ENCODE measurements at regions not wholly inside any gene's neighbourhood (a gene's known extent, or its start where the extent isn't known, plus 50 kb on each side); places are given as distances from the start of the nearest gene placed in this dataset.

- Mint-ChIP-seq H3K4me1 (no peaks in the 10 kb centered on the region), H3K36me3 (no peaks in the 10 kb centered on the region), H3K9me3 (no peaks in the 10 kb centered on the region), H3K4me3 (no peak overlapping the region), H3K27ac (no peak overlapping the region), H3K27me3 (no peaks in the 10 kb centered on the region)
- no peak for DNase-seq
- CTCF ChIA-PET, result no interaction called here
Observed at GRCh38 chr14:51546099-51546498, 105.6 kb upstream of the FRMD6 start.

- no peak for DNase-seq
- H3K27ac Mint-ChIP-seq, result no peak overlapping the region
- H3K4me1 Mint-ChIP-seq, result no peaks in the 10 kb centered on the region
- no peaks in the 10 kb centered on the region for H3K27me3 Mint-ChIP-seq
- no peaks in the 10 kb centered on the region for H3K36me3 Mint-ChIP-seq
- no peaks in the 10 kb centered on the region for H3K9me3 Mint-ChIP-seq
- no peak overlapping the region for H3K4me3 Mint-ChIP-seq
- CTCF ChIA-PET, result no interaction called here
Observed at GRCh38 chr14:51546603-51547258, 105.0 kb upstream of the FRMD6 start.

- Mint-ChIP-seq H3K27ac (no peak overlapping the region), H3K36me3 (no peaks in the 10 kb centered on the region)
- CTCF ChIA-PET, result no interaction called here
Observed at GRCh38 chr14:51547260-51547659, 104.5 kb upstream of the FRMD6 start.

GRCh38 chr14:51547701-51548100, 104.0 kb upstream of the FRMD6 start:
- Mint-ChIP-seq H3K4me1 (no peaks in the 10 kb centered on the region), H3K9me3 (no peaks in the 10 kb centered on the region), H3K27ac (no peak overlapping the region), H3K36me3 (no peaks in the 10 kb centered on the region), H3K27me3 (peaks cover 5% of the 10 kb centered on the region), H3K4me3 (no peak overlapping the region)
- CTCF ChIA-PET, result no interaction called here
- DNase-seq, result no peak

More at GRCh38 chr14:51547260-51547659, 104.5 kb upstream of the FRMD6 start:
- peaks cover under 1% of the 10 kb centered on the region for H3K27me3 Mint-ChIP-seq
- no peaks in the 10 kb centered on the region for H3K4me1 Mint-ChIP-seq
- no peaks in the 10 kb centered on the region for H3K9me3 Mint-ChIP-seq
- DNase-seq, result no peak
- H3K4me3 Mint-ChIP-seq, result no peak overlapping the region

- DNase-seq, result no peak
- Mint-ChIP-seq H3K9me3 (no peaks in the 10 kb centered on the region), H3K36me3 (no peaks in the 10 kb centered on the region), H3K4me1 (no peaks in the 10 kb centered on the region), H3K27ac (no peak overlapping the region), H3K27me3 (peaks cover 8% of the 10 kb centered on the region), H3K4me3 (no peak overlapping the region)
- CTCF ChIA-PET, result no interaction called here
Observed at GRCh38 chr14:51548187-51548586, 103.5 kb upstream of the FRMD6 start.

- Mint-ChIP-seq H3K4me1 (no peaks in the 10 kb centered on the region), H3K4me3 (no peak overlapping the region), H3K36me3 (no peaks in the 10 kb centered on the region), H3K9me3 (no peaks in the 10 kb centered on the region), H3K27me3 (peaks cover 8% of the 10 kb centered on the region), H3K27ac (no peak overlapping the region)
- CTCF ChIA-PET, result no interaction called here
- DNase-seq, result no peak
Observed at GRCh38 chr14:51550636-51551035, 101.1 kb upstream of the FRMD6 start.

- CTCF ChIA-PET, result interaction anchor here (0.9 to 1.1 kb wide), 2 partner anchors 24 to 228 kb away, joined by 3 read pairs; no protein-coding TSS in a partner anchor
Observed at GRCh38 chr14:51552275-51552674, 99.4 kb upstream of the FRMD6 start.

GRCh38 chr14:51552768-51553404, 98.8 kb upstream of the FRMD6 start:
- CTCF ChIA-PET, result interaction anchor here (0.6 to 1.1 kb wide), 4 partner anchors 16 to 227 kb away, joined by 3 read pairs; no protein-coding TSS in a partner anchor

More at GRCh38 chr14:51552275-51552674, 99.4 kb upstream of the FRMD6 start:
- Mint-ChIP-seq H3K27me3 (peaks cover 8% of the 10 kb centered on the region), H3K4me3 (no peak overlapping the region), H3K9me3 (no peaks in the 10 kb centered on the region), H3K36me3 (no peaks in the 10 kb centered on the region), H3K4me1 (no peaks in the 10 kb centered on the region), H3K27ac (no peak overlapping the region)
- no peak for DNase-seq

GRCh38 chr14:51554339-51554920, 97.3 kb upstream of the FRMD6 start:
- no peak overlapping the region for H3K4me3 Mint-ChIP-seq
- H3K36me3 Mint-ChIP-seq, result no peaks in the 10 kb centered on the region
- H3K9me3 Mint-ChIP-seq, result no peaks in the 10 kb centered on the region
- no peak overlapping the region for H3K27ac Mint-ChIP-seq
- DNase-seq, result no peak
- CTCF ChIA-PET, result no interaction called here
- H3K4me1 Mint-ChIP-seq, result no peaks in the 10 kb centered on the region
- H3K27me3 Mint-ChIP-seq, result peaks cover 8% of the 10 kb centered on the region

More at GRCh38 chr14:51552768-51553404, 98.8 kb upstream of the FRMD6 start:
- no peaks in the 10 kb centered on the region for H3K9me3 Mint-ChIP-seq
- no peak overlapping the region for H3K4me3 Mint-ChIP-seq
- no peaks in the 10 kb centered on the region for H3K36me3 Mint-ChIP-seq
- H3K27ac Mint-ChIP-seq, result no peak overlapping the region
- H3K4me1 Mint-ChIP-seq, result no peaks in the 10 kb centered on the region
- H3K27me3 Mint-ChIP-seq, result peaks cover 8% of the 10 kb centered on the region
- DNase-seq, result no peak

- CTCF ChIA-PET, result no interaction called here
- no peak for DNase-seq
- Mint-ChIP-seq H3K9me3 (no peaks in the 10 kb centered on the region), H3K27ac (no peak overlapping the region), H3K27me3 (peaks cover 8% of the 10 kb centered on the region), H3K4me1 (no peaks in the 10 kb centered on the region), H3K36me3 (no peaks in the 10 kb centered on the region), H3K4me3 (no peak overlapping the region)
Observed at GRCh38 chr14:51554953-51555352, 96.8 kb upstream of the FRMD6 start.

GRCh38 chr14:51561141-51561540, 90.6 kb upstream of the FRMD6 start:
- peaks cover 9% of the 10 kb centered on the region for H3K4me1 Mint-ChIP-seq
- H3K27ac Mint-ChIP-seq, result no peak overlapping the region

GRCh38 chr14:51562816-51563215, 88.9 kb upstream of the FRMD6 start:
- no peaks in the 10 kb centered on the region for H3K36me3 Mint-ChIP-seq
- peaks cover 4% of the 10 kb centered on the region for H3K27me3 Mint-ChIP-seq
- no peak overlapping the region for H3K27ac Mint-ChIP-seq
- H3K9me3 Mint-ChIP-seq, result no peaks in the 10 kb centered on the region
- CTCF ChIA-PET, result no interaction called here
- no peak for DNase-seq
- peaks cover 22% of the 10 kb centered on the region for H3K4me1 Mint-ChIP-seq
- no peak overlapping the region for H3K4me3 Mint-ChIP-seq

More at GRCh38 chr14:51561141-51561540, 90.6 kb upstream of the FRMD6 start:
- CTCF ChIA-PET, result no interaction called here
- DNase-seq, result no peak
- Mint-ChIP-seq H3K4me3 (no peak overlapping the region), H3K27me3 (peaks cover 4% of the 10 kb centered on the region), H3K9me3 (no peaks in the 10 kb centered on the region), H3K36me3 (no peaks in the 10 kb centered on the region)

GRCh38 chr14:51563560-51563959, 88.2 kb upstream of the FRMD6 start:
- no peaks in the 10 kb centered on the region for H3K9me3 Mint-ChIP-seq
- CTCF ChIA-PET, result no interaction called here
- no peaks in the 10 kb centered on the region for H3K36me3 Mint-ChIP-seq
- H3K4me1 Mint-ChIP-seq, result peaks cover 22% of the 10 kb centered on the region
- peaks cover 4% of the 10 kb centered on the region for H3K27me3 Mint-ChIP-seq
- no peak overlapping the region for H3K27ac Mint-ChIP-seq
- no peak for DNase-seq
- H3K4me3 Mint-ChIP-seq, result no peak overlapping the region

- Mint-ChIP-seq H3K27ac (no peak overlapping the region), H3K9me3 (no peaks in the 10 kb centered on the region)
- CTCF ChIA-PET, result no interaction called here
Observed at GRCh38 chr14:51564460-51564859, 87.2 kb upstream of the FRMD6 start.

More at GRCh38 chr14:51564460-51564859, 87.2 kb upstream of the FRMD6 start:
- DNase-seq, result no peak
- no peaks in the 10 kb centered on the region for H3K36me3 Mint-ChIP-seq
- H3K27me3 Mint-ChIP-seq, result peaks cover 4% of the 10 kb centered on the region
- peaks cover 22% of the 10 kb centered on the region for H3K4me1 Mint-ChIP-seq
- no peak overlapping the region for H3K4me3 Mint-ChIP-seq
